ENCODE measurements at regions not wholly inside any gene's neighbourhood (a gene's known extent, or its start where the extent isn't known, plus 50 kb on each side); places are given as distances from the start of the nearest gene placed in this dataset.
"Not testable (repeated sequence)": the region's sequence is repeated elsewhere in the genome, so short reads cannot be mapped to it uniquely, and the experiment has no call there.

- H3K4me1 Mint-ChIP-seq = peaks cover 12% of the 10 kb centered on the region
These were observed 77.1 kb upstream of the NFE2L3 start for GRCh38 chr7:26074919-26075318.

GRCh38 chr7:26076691-26077090 lies 75.3 kb upstream of the NFE2L3 start:
- Mint-ChIP-seq H3K27ac (no peak overlapping the region), H3K9me3 (no peaks in the 10 kb centered on the region), H3K4me1 (peaks cover 12% of the 10 kb centered on the region), H3K27me3 (peaks cover 65% of the 10 kb centered on the region), H3K36me3 (peaks cover 3% of the 10 kb centered on the region), H3K4me3 (no peak overlapping the region)
- ATAC-seq (ENCODE audit: low read depth) (no peak), DNase-seq (no peak)
- POLR2A ChIA-PET = no interaction called here

More at GRCh38 chr7:26074919-26075318, 77.1 kb upstream of the NFE2L3 start:
- Mint-ChIP-seq H3K9me3 (no peaks in the 10 kb centered on the region), H3K4me3 (no peak overlapping the region), H3K27me3 (peaks cover 58% of the 10 kb centered on the region), H3K36me3 (peaks cover 3% of the 10 kb centered on the region), H3K27ac (no peak overlapping the region)
- ATAC-seq (ENCODE audit: low read depth) (no peak), DNase-seq (no peak)
- POLR2A ChIA-PET = no interaction called here

GRCh38 chr7:26078437-26079336 lies 73.3 kb upstream of the NFE2L3 start:
- peak overlapping the region; percentile 45 for H3K4me3 Mint-ChIP-seq
- H3K27me3 Mint-ChIP-seq = peaks cover 64% of the 10 kb centered on the region
- no peaks in the 10 kb centered on the region for H3K9me3 Mint-ChIP-seq
- ATAC-seq (ENCODE audit: low read depth) (peak; percentile 99), DNase-seq (peak; percentile 80)
- no peaks in the 10 kb centered on the region for H3K36me3 Mint-ChIP-seq
- peaks cover 9% of the 10 kb centered on the region for H3K4me1 Mint-ChIP-seq
- no peak overlapping the region for H3K27ac Mint-ChIP-seq
- POLR2A ChIA-PET = interaction anchor here (0.6 to 1.5 kb wide), 3 partner anchors 72 to 121 kb away, joined by 3 to 6 read pairs (median 4); partner anchors contain the start of gene HNRNPA2B1

GRCh38 chr7:26081638-26082037 lies 70.4 kb upstream of the NFE2L3 start:
- no peak for ATAC-seq (ENCODE audit: low read depth)
- POLR2A ChIA-PET = no interaction called here
- Mint-ChIP-seq H3K4me3 (no peak overlapping the region), H3K27ac (no peak overlapping the region), H3K9me3 (no peaks in the 10 kb centered on the region), H3K36me3 (no peaks in the 10 kb centered on the region), H3K4me1 (peaks cover 9% of the 10 kb centered on the region), H3K27me3 (peaks cover 44% of the 10 kb centered on the region)
- DNase-seq = no peak

GRCh38 chr7:26083113-26083512 lies 68.9 kb upstream of the NFE2L3 start:
- DNase-seq (no peak), ATAC-seq (ENCODE audit: low read depth) (no peak)
- Mint-ChIP-seq H3K4me3 (no peak overlapping the region), H3K27ac (no peak overlapping the region), H3K4me1 (peaks cover 9% of the 10 kb centered on the region), H3K36me3 (no peaks in the 10 kb centered on the region), H3K27me3 (peaks cover 36% of the 10 kb centered on the region), H3K9me3 (no peaks in the 10 kb centered on the region)
- POLR2A ChIA-PET = interaction anchor here (1.7 kb wide), 1 partner anchor 10 kb away, joined by 5 read pairs; no protein-coding TSS in a partner anchor

- Mint-ChIP-seq H3K4me1 (peaks cover 2% of the 10 kb centered on the region), H3K27ac (no peak overlapping the region), H3K9me3 (no peaks in the 10 kb centered on the region), H3K36me3 (no peaks in the 10 kb centered on the region), H3K27me3 (peaks cover 23% of the 10 kb centered on the region), H3K4me3 (no peak overlapping the region)
- POLR2A ChIA-PET = interaction anchor here (1.7 kb wide), 1 partner anchor 8 kb away, joined by 5 read pairs; no protein-coding TSS in a partner anchor
- DNase-seq (no peak), ATAC-seq (ENCODE audit: low read depth) (no peak)
These were observed 67.6 kb upstream of the NFE2L3 start for GRCh38 chr7:26084418-26084817.

GRCh38 chr7:26085771-26086170 lies 66.2 kb upstream of the NFE2L3 start:
- H3K27ac Mint-ChIP-seq = no peak overlapping the region
- H3K27me3 Mint-ChIP-seq = peaks cover 11% of the 10 kb centered on the region
- no peak for DNase-seq
- ATAC-seq (ENCODE audit: low read depth) = no peak
- H3K4me3 Mint-ChIP-seq = no peak overlapping the region
- POLR2A ChIA-PET = no interaction called here
- no peaks in the 10 kb centered on the region for H3K36me3 Mint-ChIP-seq
- peaks cover 4% of the 10 kb centered on the region for H3K4me1 Mint-ChIP-seq
- no peaks in the 10 kb centered on the region for H3K9me3 Mint-ChIP-seq

GRCh38 chr7:26087321-26088091 lies 64.5 kb upstream of the NFE2L3 start:
- Mint-ChIP-seq H3K4me1 (peaks cover 14% of the 10 kb centered on the region), H3K4me3 (no peak overlapping the region), H3K9me3 (no peaks in the 10 kb centered on the region), H3K27me3 (peaks cover 3% of the 10 kb centered on the region), H3K27ac (no peak overlapping the region), H3K36me3 (no peaks in the 10 kb centered on the region)
- POLR2A ChIA-PET = interaction anchor here (0.8 to 1.5 kb wide), 2 partner anchors 101 to 112 kb away, joined by 3 to 6 read pairs; no protein-coding TSS in a partner anchor
- no peak for DNase-seq
- no peak for ATAC-seq (ENCODE audit: low read depth)

GRCh38 chr7:26089469-26089868 lies 62.5 kb upstream of the NFE2L3 start:
- POLR2A ChIA-PET = interaction anchor here (1.2 to 1.5 kb wide), 4 partner anchors 99 to 112 kb away, joined by 3 to 6 read pairs (median 4); partner anchors contain the start of gene CBX3
- H3K4me1 Mint-ChIP-seq = peaks cover 16% of the 10 kb centered on the region
- not testable (repeated sequence) for H3K9me3 Mint-ChIP-seq; H3K36me3 Mint-ChIP-seq; ATAC-seq (ENCODE audit: low read depth); H3K27me3 Mint-ChIP-seq; H3K27ac Mint-ChIP-seq; H3K4me3 Mint-ChIP-seq; DNase-seq

GRCh38 chr7:26090927-26091519 lies 61.0 kb upstream of the NFE2L3 start:
- ATAC-seq (ENCODE audit: low read depth) (peak; percentile 46), DNase-seq (no peak)
- POLR2A ChIA-PET = interaction anchor here (0.7 to 2.2 kb wide), 12 partner anchors 60 to 274 kb away, joined by 3 to 15 read pairs (median 6); partner anchors contain the start of genes CBX3, HNRNPA2B1 and NFE2L3
- H3K27ac Mint-ChIP-seq = peak overlapping the region; percentile 17
- peak overlapping the region; percentile 20 for H3K4me3 Mint-ChIP-seq
- peaks cover 2% of the 10 kb centered on the region for H3K27me3 Mint-ChIP-seq
- H3K4me1 Mint-ChIP-seq = peaks cover 16% of the 10 kb centered on the region
- H3K9me3 Mint-ChIP-seq = no peaks in the 10 kb centered on the region
- H3K36me3 Mint-ChIP-seq = no peaks in the 10 kb centered on the region

GRCh38 chr7:26091933-26092332 lies 60.1 kb upstream of the NFE2L3 start:
- ATAC-seq (ENCODE audit: low read depth) = peak; percentile 53
- H3K27me3 Mint-ChIP-seq = peaks cover 2% of the 10 kb centered on the region
- H3K4me1 Mint-ChIP-seq = peaks cover 23% of the 10 kb centered on the region
- no peak for DNase-seq
- POLR2A ChIA-PET = interaction anchor here (1.1 to 2.2 kb wide), 4 partner anchors 8 to 108 kb away, joined by 3 to 13 read pairs (median 6); partner anchors contain the start of gene HNRNPA2B1
- H3K9me3 Mint-ChIP-seq = no peaks in the 10 kb centered on the region
- H3K27ac Mint-ChIP-seq = peak overlapping the region; percentile 55
- peak overlapping the region; percentile 29 for H3K4me3 Mint-ChIP-seq
- H3K36me3 Mint-ChIP-seq = no peaks in the 10 kb centered on the region

GRCh38 chr7:26093023-26093422 lies 59.0 kb upstream of the NFE2L3 start:
- no peak overlapping the region for H3K27ac Mint-ChIP-seq
- H3K4me1 Mint-ChIP-seq = peaks cover 32% of the 10 kb centered on the region
- POLR2A ChIA-PET = interaction anchor here (1.1 to 2.2 kb wide), 6 partner anchors 9 to 107 kb away, joined by 3 to 13 read pairs (median 5); partner anchors contain the start of genes HNRNPA2B1 and NFE2L3
- no peak overlapping the region for H3K4me3 Mint-ChIP-seq
- H3K9me3 Mint-ChIP-seq = no peaks in the 10 kb centered on the region
- no peak for ATAC-seq (ENCODE audit: low read depth)
- H3K36me3 Mint-ChIP-seq = peaks cover 3% of the 10 kb centered on the region
- DNase-seq = no peak
- H3K27me3 Mint-ChIP-seq = no peaks in the 10 kb centered on the region

GRCh38 chr7:26096136-26096535 lies 55.9 kb upstream of the NFE2L3 start:
- Mint-ChIP-seq H3K4me1 (peaks cover 35% of the 10 kb centered on the region), H3K36me3 (peaks cover 3% of the 10 kb centered on the region), H3K27me3 (no peaks in the 10 kb centered on the region), H3K9me3 (no peaks in the 10 kb centered on the region), H3K4me3 (no peak overlapping the region), H3K27ac (no peak overlapping the region)
- POLR2A ChIA-PET = no interaction called here
- ATAC-seq (ENCODE audit: low read depth) = no peak
- no peak for DNase-seq

Data from activated naive CD8-positive, alpha-beta T cell treated with anti-CD3 and anti-CD28 coated beads, Interleukin-2, amount 10 ng/mL, durations not matched to agents 7 days and 5 days (primary cell).